HepG2 (cell line): ENCODE measurements at regions not wholly inside any gene's neighbourhood (a gene's known extent, or its start where the extent isn't known, plus 50 kb on each side); places are given as distances from the start of the nearest gene placed in this dataset.

ENCODE experiments used
- ATAC-seq: fragments of 200-7000 bp; cut with Tn5 transposase; 3 replicates; pipeline ENCODE4 v1.9.1; 2020; ENCODE audit warnings: mild to moderate bottlenecking, moderate library complexity
- BruUV-seq: library from RNA; stranded (reverse); fragments of 400-500 nt; replicated peaks from 2 replicates; lab custom pipeline; 2021; lab: Mats Ljungman, UMichigan
- CTCF ChIA-PET: fragments of 300-600 bp; formaldehyde crosslinking; extraction: SDS; loops from one replicate; lab custom pipeline; 2021; ENCODE audit warnings: low total read pairs, inconsistent platforms, low intra/inter-chr PET ratio; lab: Yijun Ruan, JAX
- POLR2A ChIA-PET: fragments of 350-600 bp; sonication (Branson Sonifier 250); formaldehyde crosslinking; loops from one replicate; lab custom pipeline; 2020; ENCODE audit warnings: antibody characterized with exemption, inconsistent platforms; lab: Yijun Ruan, JAX
- DNase-seq: peaks from one replicate; pipeline ENCODE4 v3.0.0-alpha.2; 2015; ENCODE audit warnings: low spot score
- FAIRE-seq: peaks from 3 replicates; lab custom pipeline; 2011; peaks lifted over from hg19 to GRCh38; lab: Jason Lieb, UNC
- H2AFZ ChIP-seq: one replicate; pipeline ENCODE4 v1.6.1; 2011; ENCODE audit warnings: low read length, inconsistent platforms
- H3K27ac ChIP-seq: fragments of 300-600 bp; 3 replicates; pipeline ENCODE4 v1.8.0; 2011; ENCODE audit warnings: mixed run types, mild to moderate bottlenecking, mixed read lengths, low read length, inconsistent platforms; ENCODE audit not compliant: insufficient read depth; ENCODE audit errors: extremely low read length
- H3K27me3 ChIP-seq, 2 experiments: fragments of 200-600 bp in 1 of 2; 2 replicates in 1 of 2; 3 replicates in 1 of 2; pipeline versions ENCODE4 v1.6.0 to v1.8.0; 2011; ENCODE audit warnings: low read length in 2 of 2, mild to moderate bottlenecking in 2 of 2, moderate library complexity in 2 of 2, inconsistent platforms in 1 of 2; ENCODE audit not compliant: insufficient read depth in 2 of 2, control insufficient read depth in 1 of 2
- H3K36me3 ChIP-seq, 2 experiments: fragments of 200-600 bp in 1 of 2; replicated peaks in 1 of 2; 2 replicates in 1 of 2; 3 replicates in 1 of 2; pipeline versions ENCODE4 v1.5.1 to v1.8.0; 2011; ENCODE audit warnings: low read length in 2 of 2, inconsistent platforms in 1 of 2; ENCODE audit not compliant: insufficient read depth in 2 of 2, control insufficient read depth in 1 of 2
- H3K4me1 ChIP-seq: 2 replicates; pipeline ENCODE4 v1.5.1; 2012; ENCODE audit warnings: low read length, inconsistent platforms; ENCODE audit not compliant: insufficient read depth
- H3K4me2 ChIP-seq: 2 replicates; pipeline ENCODE4 v1.6.0; 2011; ENCODE audit warnings: low read depth, low read length, inconsistent platforms
- H3K4me3 ChIP-seq, 3 experiments: fragments of 200-600 bp in 1 of 3; sonication (generic), shearing (Covaris generic) in 1 of 3; replicated peaks in 1 of 3; 2 replicates each; pipeline ENCODE4 v1.5.1; 2011 to 2016; ENCODE audit warnings: low read length in 3 of 3, inconsistent platforms in 2 of 3, low read depth in 2 of 3, mild to moderate bottlenecking in 2 of 3, control low read depth in 1 of 3, mixed read lengths in 1 of 3; ENCODE audit not compliant: insufficient read depth in 1 of 3
- H3K79me2 ChIP-seq: one replicate; pipeline ENCODE4 v1.6.1; 2011; ENCODE audit warnings: low read length, inconsistent platforms; ENCODE audit not compliant: insufficient read depth
- H3K9ac ChIP-seq: 2 replicates; pipeline ENCODE4 v1.6.0; 2011; ENCODE audit warnings: mild to moderate bottlenecking, low read depth, low read length, inconsistent platforms; ENCODE audit not compliant: insufficient read depth
- H3K9me3 ChIP-seq: 2 replicates; pipeline ENCODE4 v1.5.1; 2012; ENCODE audit warnings: mild to moderate bottlenecking, low read length
- H4K20me1 ChIP-seq: 2 replicates; pipeline ENCODE4 v1.6.0; 2011; ENCODE audit warnings: inconsistent platforms, mild to moderate bottlenecking, low read length, moderate library complexity; ENCODE audit not compliant: insufficient read depth
- CTCF ChIP-seq: sonication (generic); formaldehyde crosslinking; IDR thresholded peaks from 2 replicates; pipeline ENCODE4 v1.5.0; 2020; ENCODE audit warnings: mild to moderate bottlenecking, missing genetic modification reagents, moderate library complexity
- HHEX ChIP-seq: IDR thresholded peaks from 2 replicates; pipeline ENCODE4 v1.6.1; 2016; ENCODE audit warnings: control low read depth
- KDM4B ChIP-seq: sonication (generic); formaldehyde crosslinking; IDR thresholded peaks from 2 replicates; pipeline ENCODE4 v1.4.0; 2020; ENCODE audit warnings: missing genetic modification reagents
- NCOA1 ChIP-seq: sonication (generic); formaldehyde crosslinking; IDR thresholded peaks from 2 replicates; pipeline ENCODE4 v1.9.0; 2021; ENCODE audit warnings: missing genetic modification reagents
- NONO ChIP-seq, 2 experiments: fragments of 450-650 bp in 1 of 2; sonication (generic) in 1 of 2; formaldehyde crosslinking in 1 of 2; IDR thresholded peaks in 1 of 2; conservative IDR thresholded peaks in 1 of 2; 2 replicates each; pipeline versions ENCODE4 v1.6.1 to v1.8.0; 2017 to 2022; ENCODE audit warnings: mild to moderate bottlenecking in 1 of 2, missing genetic modification reagents in 1 of 2, moderate library complexity in 1 of 2
- NR2F1 ChIP-seq, 2 experiments: fragments of 450-650 bp in 1 of 2; formaldehyde crosslinking in 1 of 2; IDR thresholded peaks; 2 replicates each; pipeline versions ENCODE4 v1.5.0 to v1.6.1; 2016 to 2020; ENCODE audit warnings: mild to moderate bottlenecking in 1 of 2, missing compliant biosample characterization in 1 of 2, missing genetic modification reagents in 1 of 2, moderate library complexity in 1 of 2
- NRL ChIP-seq: sonication (generic); formaldehyde crosslinking; IDR thresholded peaks from 2 replicates; pipeline ENCODE4 v1.5.0; 2020; ENCODE audit warnings: missing genetic modification reagents, mild to moderate bottlenecking, moderate library complexity, borderline replicate concordance
- ONECUT2 ChIP-seq: sonication (generic); formaldehyde crosslinking; IDR thresholded peaks from 2 replicates; pipeline ENCODE4 v1.4.0; 2020; ENCODE audit warnings: missing genetic modification reagents
- RFX1 ChIP-seq: fragments of 450-650 bp; IDR thresholded peaks from 2 replicates; pipeline ENCODE4 v1.6.1; 2017
- SIN3A ChIP-seq: IDR thresholded peaks from 2 replicates; pipeline ENCODE4 v1.6.1; 2011; ENCODE audit warnings: low read depth, mild to moderate bottlenecking, control low read depth, low read length, borderline replicate concordance
- SRSF4 ChIP-seq: fragments of 200-400 bp; formaldehyde crosslinking; IDR thresholded peaks from one replicate; pipeline ENCODE4 v1.6.1; 2018; ENCODE audit warnings: mild to moderate bottlenecking, low read depth, low read length, moderate library complexity; ENCODE audit not compliant: poor library complexity, severe bottlenecking
- USF2 ChIP-seq, 2 experiments: sonication (generic) in 1 of 2; formaldehyde crosslinking in 1 of 2; IDR thresholded peaks; 2 replicates each; pipeline versions ENCODE4 v1.5.1 to v1.6.1; 2011 to 2020; ENCODE audit warnings: borderline replicate concordance in 1 of 2, low read depth in 1 of 2, low read length in 1 of 2, mild to moderate bottlenecking in 1 of 2, missing genetic modification reagents in 1 of 2, moderate library complexity in 1 of 2
- ZBTB38 ChIP-seq: sonication (generic); formaldehyde crosslinking; IDR thresholded peaks from 2 replicates; pipeline ENCODE4 v1.5.1; 2020; ENCODE audit warnings: mild to moderate bottlenecking, missing genetic modification reagents
- ZNF503 ChIP-seq: sonication (generic); formaldehyde crosslinking; IDR thresholded peaks from 2 replicates; pipeline ENCODE4 v1.4.0; 2020; ENCODE audit warnings: missing genetic modification reagents
- WGBS: methylation state at CpG from one replicate; pipeline ENCODE4 v1.1.6; 2017; ENCODE audit warnings: low lambda C conversion rate; 5-methylcytosine and 5-hydroxymethylcytosine counted together
- in situ Hi-C: cut with HindIII; loops from 2 replicates; pipeline ENCODE4 v1.10.0; 2017; ENCODE audit warnings: low pct_unique_long_range_greater_than_20kb; ENCODE audit not compliant: extremely low pct_ligation_motif_present
- intact Hi-C: fragments of 100-400 bp; cut with micrococcal nuclease; formaldehyde crosslinking; loops from one replicate; pipeline ENCODE4 v1.10.0; 2022; ENCODE audit not compliant: unreplicated experiment

GRCh38 chr2:17387591-17387990 is 130.6 kb downstream of the RAD51AP2 start:
- WGBS, result 2% methylated on average over 2 of the region's 2 CpGs
- in situ Hi-C loops, result no loop called here
- ATAC-seq (no peak), DNase-seq (no peak), FAIRE-seq (no peak)
- Histone ChIP-seq H3K27me3 (no peaks in the 10 kb centered on the region), H3K4me2 (no peak overlapping the region), H3K79me2 (no peaks in the 10 kb centered on the region), H3K4me1 (no peaks in the 10 kb centered on the region), H3K27ac (no peak overlapping the region), H3K36me3 (no peaks in the 10 kb centered on the region), H3K9ac (no peak overlapping the region), H3K4me3 (no peak overlapping the region), H3K9me3 (no peaks in the 10 kb centered on the region), H4K20me1 (no peaks in the 10 kb centered on the region), H2AFZ (no peak overlapping the region)
- POLR2A ChIA-PET, result no interaction called here
- intact Hi-C loops, result no loop called here
- BruUV-seq, result no TSS peak
- CTCF ChIA-PET, result no interaction called here
- TF ChIP-seq NONO (IDR thresholded peaks at IDR 0.05) (no peak), NONO (CRISPR knock-in tag; conservative IDR thresholded peaks at IDR 0.05) (no peak), NCOA1 (no peak), ZBTB38 (CRISPR knock-in tag) (no peak), ZNF503 (no peak), HHEX (CRISPR knock-in tag) (no peak), SIN3A (no peak), NRL (CRISPR knock-in tag) (no peak), NR2F1 (CRISPR knock-in tag; IDR thresholded peaks at IDR 0.05) (no peak), USF2 (IDR thresholded peaks at IDR 0.05; ENCODE audit: low read depth, low read length) (no peak), USF2 (CRISPR knock-in tag; IDR thresholded peaks at IDR 0.05; ENCODE audit: borderline replicate concordance) (no peak), ONECUT2 (CRISPR knock-in tag) (no peak), CTCF (CRISPR knock-in tag) (no peak), KDM4B (no peak), SRSF4 (no peak), RFX1 (no peak)
